ENCODE measurements at regions not wholly inside any gene's neighbourhood (a gene's known extent, or its start where the extent isn't known, plus 50 kb on each side); places are given as distances from the start of the nearest gene placed in this dataset.
A peak's percentile ranks its signal among the peaks of the same experiment; 100 is the strongest.

- DNase-seq: no peak
These were observed 65.0 kb upstream of the FMR1 start for GRCh38 chrX:147846676-147847075.

GRCh38 chrX:147847999-147848398 lies 63.7 kb upstream of the FMR1 start:
- DNase-seq: peak; percentile 0

DNA sequence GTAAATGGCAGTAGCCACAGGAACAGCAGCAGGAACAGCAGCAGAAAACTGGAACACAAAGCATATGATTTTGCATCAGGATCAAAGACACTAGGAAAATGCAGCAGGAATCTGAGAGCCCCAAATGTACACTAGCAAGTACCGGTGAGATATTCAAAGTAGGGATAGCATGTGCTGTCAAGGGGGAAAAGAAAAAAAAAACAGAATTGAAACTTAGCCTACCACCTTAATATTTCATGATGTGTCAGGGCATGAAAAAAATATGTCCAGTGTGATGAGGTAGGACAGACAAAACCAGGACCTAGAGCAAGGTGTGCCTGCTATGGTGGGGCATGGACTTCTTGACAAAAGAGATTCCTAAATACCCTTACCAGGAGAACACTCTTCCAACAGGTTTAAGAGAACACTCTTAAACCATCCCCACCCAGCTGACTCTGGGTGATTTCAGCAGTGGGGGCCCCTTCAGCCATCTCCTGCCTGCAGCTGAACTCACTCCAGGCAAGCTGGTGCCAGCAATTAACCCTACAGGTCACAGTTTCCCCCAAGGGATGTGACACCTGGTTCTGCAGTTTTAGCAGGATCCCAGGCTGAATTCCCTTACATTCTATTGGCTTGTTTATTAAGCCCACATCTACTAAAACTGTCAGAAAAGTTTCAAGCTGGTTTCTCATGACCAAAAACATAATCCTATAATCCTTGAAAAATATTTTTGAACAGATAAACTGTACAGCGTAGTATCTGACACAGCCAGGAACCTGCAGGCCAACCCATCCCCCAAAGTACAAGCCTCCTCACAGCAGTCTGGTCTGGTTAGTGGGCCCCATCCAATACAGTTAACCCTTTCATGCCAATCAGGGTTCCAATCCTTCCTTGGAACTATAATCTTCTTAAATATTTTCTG lies 62.9 kb upstream of the FMR1 start:
- no peak for DNase-seq

DNA sequence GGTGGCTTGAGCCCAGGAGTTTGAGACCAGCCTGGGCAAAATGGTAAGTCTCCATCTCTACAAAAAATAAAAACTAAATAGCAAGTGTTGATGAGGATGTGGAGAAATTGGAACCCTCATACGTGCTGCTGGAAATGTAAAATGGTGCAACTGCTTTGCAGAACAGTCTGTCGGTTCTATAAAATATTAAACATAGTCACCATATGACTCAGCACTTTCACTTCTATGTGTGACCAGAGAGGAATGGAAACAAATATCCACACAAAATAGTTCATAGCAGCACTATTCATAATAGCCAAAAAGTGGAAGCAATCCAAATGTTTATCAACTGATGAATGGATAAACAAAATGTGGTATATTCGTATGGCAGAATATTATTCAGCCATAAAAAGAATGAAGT lies 60.8 kb upstream of the FMR1 start:
- no peak for DNase-seq

GRCh38 chrX:147853701-147854100 lies 58.0 kb upstream of the FMR1 start:
- no peak for DNase-seq

GRCh38 chrX:147859666-147860065 lies 52.1 kb upstream of the FMR1 start:
- no peak for DNase-seq
